Endometrium (tissue), 2 donors: ENCODE measurements at regions not wholly inside any gene's neighbourhood (a gene's known extent, or its start where the extent isn't known, plus 50 kb on each side); places are given as distances from the start of the nearest gene placed in this dataset.

ENCODE experiments used
- FAIRE-seq: peaks from 2 replicates; lab custom pipeline; 2012; peaks lifted over from hg19 to GRCh38; lab: Jason Lieb, UNC
- donor health status: control.
- donor health status: control.

- FAIRE-seq, result no peak
These were observed 692.0 kb upstream of the SLC10A2 start for GRCh38 chr13:103758222-103758621.

GRCh38 chr13:103757361-103757760, 691.1 kb upstream of the SLC10A2 start:
- no peak for FAIRE-seq

- no peak for FAIRE-seq
These were observed 688.6 kb upstream of the SLC10A2 start for GRCh38 chr13:103754783-103755182.

- no peak for FAIRE-seq
These were observed 668.6 kb upstream of the SLC10A2 start for GRCh38 chr13:103734837-103735236.

- FAIRE-seq, result no peak
These were observed 665.7 kb upstream of the SLC10A2 start for GRCh38 chr13:103731959-103732358.

- no peak for FAIRE-seq
These were observed 664.2 kb upstream of the SLC10A2 start for GRCh38 chr13:103730407-103730806.

GRCh38 chr13:103726808-103727207, 660.6 kb upstream of the SLC10A2 start:
- FAIRE-seq, result no peak

GRCh38 chr13:103716718-103717117, 650.5 kb upstream of the SLC10A2 start:
- FAIRE-seq, result no peak

- FAIRE-seq, result no peak
These were observed 649.1 kb upstream of the SLC10A2 start for GRCh38 chr13:103715335-103715734.

- no peak for FAIRE-seq
These were observed 637.0 kb upstream of the SLC10A2 start for GRCh38 chr13:103703246-103703645.

GRCh38 chr13:103698000-103698399, 631.8 kb upstream of the SLC10A2 start:
- FAIRE-seq, result no peak

GRCh38 chr13:103695320-103695719, 629.1 kb upstream of the SLC10A2 start:
- FAIRE-seq, result no peak

GRCh38 chr13:103694471-103694870, 628.3 kb upstream of the SLC10A2 start:
- FAIRE-seq, result no peak

- no peak for FAIRE-seq
These were observed 627.8 kb upstream of the SLC10A2 start for GRCh38 chr13:103694033-103694432.

- no peak for FAIRE-seq
These were observed 626.2 kb upstream of the SLC10A2 start for GRCh38 chr13:103692442-103692841.

- no peak for FAIRE-seq
These were observed 610.1 kb upstream of the SLC10A2 start for GRCh38 chr13:103676329-103676728.

GRCh38 chr13:103671547-103671946, 605.3 kb upstream of the SLC10A2 start:
- FAIRE-seq, result no peak

GRCh38 chr13:103663996-103664395, 597.8 kb upstream of the SLC10A2 start:
- no peak for FAIRE-seq

GRCh38 chr13:103656311-103656710, 590.1 kb upstream of the SLC10A2 start:
- FAIRE-seq, result no peak

- no peak for FAIRE-seq
These were observed 574.4 kb upstream of the SLC10A2 start for GRCh38 chr13:103640606-103641005.

GRCh38 chr13:103639326-103639725, 573.1 kb upstream of the SLC10A2 start:
- FAIRE-seq, result no peak

GRCh38 chr13:103638706-103639105, 572.5 kb upstream of the SLC10A2 start:
- FAIRE-seq, result no peak

- FAIRE-seq, result no peak
These were observed 567.8 kb upstream of the SLC10A2 start for GRCh38 chr13:103634066-103634465.

GRCh38 chr13:103625194-103625593, 559.0 kb upstream of the SLC10A2 start:
- no peak for FAIRE-seq

- no peak for FAIRE-seq
These were observed 551.9 kb upstream of the SLC10A2 start for GRCh38 chr13:103618151-103618550.
